Gastrocnemius medialis (tissue), 4 donors: ENCODE measurements at regions not wholly inside any gene's neighbourhood (a gene's known extent, or its start where the extent isn't known, plus 50 kb on each side); places are given as distances from the start of the nearest gene placed in this dataset.

ENCODE experiments used
- POLR2A ChIP-seq, 2 donors: fragments of 450-650 bp; IDR thresholded peaks; one replicate each; pipeline ENCODE4 v1.6.1; 2017; ENCODE audit warnings: antibody characterized with exemption in 2 of 2, mild to moderate bottlenecking in 2 of 2, moderate library complexity in 2 of 2
- TF ChIP-seq, protein P1 (sequence below), 5 experiments: fragments of 450-650 bp in 3 of 5; fragments of 200-600 bp in 2 of 5; sonication (generic) in 2 of 5; IDR thresholded peaks in 4 of 5; conservative IDR thresholded peaks in 1 of 5; 1 replicate in 4 of 5; 2 replicates in 1 of 5; pipeline ENCODE4 v1.5.1; 2016 to 2019; ENCODE audit warnings: antibody characterized with exemption in 5 of 5, mild to moderate bottlenecking in 3 of 5, moderate library complexity in 3 of 5

DNA sequence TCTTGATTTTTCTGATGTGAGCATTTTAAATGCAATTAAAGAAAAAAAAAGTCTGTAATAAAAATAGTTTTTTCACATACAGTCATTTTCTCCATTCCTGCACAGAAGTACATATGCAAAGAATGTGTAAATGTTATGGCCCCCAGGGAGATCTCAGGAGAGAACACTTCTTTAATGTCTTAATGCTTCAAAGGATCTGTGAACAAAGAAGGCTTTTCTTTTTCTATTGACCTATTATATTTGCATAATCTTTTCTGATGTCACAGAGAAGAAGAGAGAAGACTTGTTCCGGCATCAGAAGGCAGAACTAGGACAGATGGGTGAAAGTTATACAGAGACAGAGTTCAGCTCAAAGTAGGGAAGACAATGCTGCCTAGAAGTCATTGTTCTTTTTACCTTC, 413.5 kb upstream of the STXBP6 start:
- TF ChIP-seq, protein P1, sequence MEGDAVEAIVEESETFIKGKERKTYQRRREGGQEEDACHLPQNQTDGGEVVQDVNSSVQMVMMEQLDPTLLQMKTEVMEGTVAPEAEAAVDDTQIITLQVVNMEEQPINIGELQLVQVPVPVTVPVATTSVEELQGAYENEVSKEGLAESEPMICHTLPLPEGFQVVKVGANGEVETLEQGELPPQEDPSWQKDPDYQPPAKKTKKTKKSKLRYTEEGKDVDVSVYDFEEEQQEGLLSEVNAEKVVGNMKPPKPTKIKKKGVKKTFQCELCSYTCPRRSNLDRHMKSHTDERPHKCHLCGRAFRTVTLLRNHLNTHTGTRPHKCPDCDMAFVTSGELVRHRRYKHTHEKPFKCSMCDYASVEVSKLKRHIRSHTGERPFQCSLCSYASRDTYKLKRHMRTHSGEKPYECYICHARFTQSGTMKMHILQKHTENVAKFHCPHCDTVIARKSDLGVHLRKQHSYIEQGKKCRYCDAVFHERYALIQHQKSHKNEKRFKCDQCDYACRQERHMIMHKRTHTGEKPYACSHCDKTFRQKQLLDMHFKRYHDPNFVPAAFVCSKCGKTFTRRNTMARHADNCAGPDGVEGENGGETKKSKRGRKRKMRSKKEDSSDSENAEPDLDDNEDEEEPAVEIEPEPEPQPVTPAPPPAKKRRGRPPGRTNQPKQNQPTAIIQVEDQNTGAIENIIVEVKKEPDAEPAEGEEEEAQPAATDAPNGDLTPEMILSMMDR (IDR thresholded peaks at IDR 0.05 in 4 of 5, conservative IDR thresholded peaks at IDR 0.05 in 1 of 5): no peak
- TF ChIP-seq POLR2A (IDR thresholded peaks at IDR 0.05): no peak
